ENCODE measurements at regions not wholly inside any gene's neighbourhood (a gene's known extent, or its start where the extent isn't known, plus 50 kb on each side); places are given as distances from the start of the nearest gene placed in this dataset.
A peak's percentile ranks its signal among the peaks of the same experiment; 100 is the strongest.

DNA sequence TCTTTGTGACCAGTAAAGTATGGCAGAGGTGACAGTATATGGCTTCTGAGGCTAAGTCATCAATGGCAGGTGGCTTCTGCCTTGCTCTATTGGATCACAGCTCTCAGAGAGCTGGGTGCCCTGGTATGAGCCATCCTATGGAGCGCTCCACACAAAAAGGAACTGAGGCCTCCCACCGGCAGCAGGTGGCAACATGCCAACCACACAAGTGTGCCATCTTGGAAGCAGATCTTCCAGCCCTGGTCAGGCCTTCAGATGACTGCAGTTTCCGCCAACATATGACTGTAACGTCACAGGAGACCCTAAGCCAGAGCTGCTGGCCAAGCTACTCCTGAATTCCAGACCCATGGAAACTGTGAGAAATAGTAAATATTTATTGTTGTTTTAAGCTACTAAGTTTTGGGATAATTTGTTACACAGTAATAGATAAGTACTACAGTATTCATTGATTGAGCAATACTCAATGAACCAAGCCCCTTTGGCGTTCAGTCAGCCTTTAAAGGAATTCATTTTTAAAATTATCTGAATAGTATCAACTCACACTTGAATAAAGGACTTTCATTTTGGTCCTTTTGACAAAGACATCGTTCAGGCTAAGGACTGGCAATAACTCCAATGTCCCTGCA, 69.4 kb upstream of the LHX1 start:
- DNase-seq (ENCODE audit: low read depth), result no peak
- no peak overlapping the region for H3K4me3 ChIP-seq (ENCODE audit: control insufficient read depth, low read depth, low read length)
- TF ChIP-seq, protein P1, sequence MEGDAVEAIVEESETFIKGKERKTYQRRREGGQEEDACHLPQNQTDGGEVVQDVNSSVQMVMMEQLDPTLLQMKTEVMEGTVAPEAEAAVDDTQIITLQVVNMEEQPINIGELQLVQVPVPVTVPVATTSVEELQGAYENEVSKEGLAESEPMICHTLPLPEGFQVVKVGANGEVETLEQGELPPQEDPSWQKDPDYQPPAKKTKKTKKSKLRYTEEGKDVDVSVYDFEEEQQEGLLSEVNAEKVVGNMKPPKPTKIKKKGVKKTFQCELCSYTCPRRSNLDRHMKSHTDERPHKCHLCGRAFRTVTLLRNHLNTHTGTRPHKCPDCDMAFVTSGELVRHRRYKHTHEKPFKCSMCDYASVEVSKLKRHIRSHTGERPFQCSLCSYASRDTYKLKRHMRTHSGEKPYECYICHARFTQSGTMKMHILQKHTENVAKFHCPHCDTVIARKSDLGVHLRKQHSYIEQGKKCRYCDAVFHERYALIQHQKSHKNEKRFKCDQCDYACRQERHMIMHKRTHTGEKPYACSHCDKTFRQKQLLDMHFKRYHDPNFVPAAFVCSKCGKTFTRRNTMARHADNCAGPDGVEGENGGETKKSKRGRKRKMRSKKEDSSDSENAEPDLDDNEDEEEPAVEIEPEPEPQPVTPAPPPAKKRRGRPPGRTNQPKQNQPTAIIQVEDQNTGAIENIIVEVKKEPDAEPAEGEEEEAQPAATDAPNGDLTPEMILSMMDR (conservative IDR thresholded peaks at IDR 0.05; ENCODE audit: control insufficient read depth, insufficient read depth, low read depth, low read length), result no peak

DNA sequence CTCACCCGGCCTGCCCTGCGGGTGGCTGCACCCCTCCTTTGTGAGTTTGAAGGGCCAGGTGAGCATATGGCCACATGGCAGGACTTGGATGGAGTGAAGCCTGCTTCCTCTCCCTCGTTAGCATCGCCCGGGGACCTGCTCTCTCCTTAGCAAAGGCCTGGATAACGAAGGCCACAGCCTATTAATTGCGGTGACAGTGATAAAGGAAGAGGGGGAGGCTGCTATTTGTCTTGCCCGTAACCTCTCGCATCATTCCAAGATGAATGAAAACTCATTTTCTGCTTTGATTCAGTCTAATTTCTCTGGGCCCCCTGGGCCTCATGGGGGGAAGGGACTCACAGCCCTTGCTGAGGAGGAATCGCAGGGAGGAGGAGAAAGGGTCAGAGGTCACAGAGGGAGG, 68.5 kb upstream of the LHX1 start:
- DNase-seq (ENCODE audit: low read depth), result no peak
- H3K4me3 ChIP-seq (ENCODE audit: control insufficient read depth, low read depth, low read length), result no peak overlapping the region
- TF ChIP-seq, protein P1 (conservative IDR thresholded peaks at IDR 0.05; ENCODE audit: control insufficient read depth, insufficient read depth, low read depth, low read length), result no peak

DNA sequence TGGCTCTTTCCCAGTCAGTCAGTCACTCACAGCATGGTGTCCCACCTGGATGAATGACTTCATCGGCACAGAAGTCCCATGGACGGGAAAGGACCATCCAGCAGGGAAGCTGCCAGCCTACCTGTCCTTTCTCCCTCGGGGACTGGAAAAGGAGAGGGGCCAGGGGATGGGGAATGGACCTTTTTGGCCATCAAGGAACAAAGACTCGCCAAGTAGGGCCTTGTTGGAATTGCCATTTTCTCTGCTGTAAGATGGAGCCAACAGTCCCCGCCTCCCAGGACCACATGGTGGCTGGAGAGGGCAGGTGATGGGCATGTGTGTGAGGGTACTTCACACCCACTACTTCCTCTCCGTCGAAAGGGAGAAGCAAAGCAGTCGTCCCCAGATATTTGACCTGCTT, 67.8 kb upstream of the LHX1 start:
- TF ChIP-seq, protein P1 (conservative IDR thresholded peaks at IDR 0.05; ENCODE audit: control insufficient read depth, insufficient read depth, low read depth, low read length), result no peak
- no peak overlapping the region for H3K4me3 ChIP-seq (ENCODE audit: control insufficient read depth, low read depth, low read length)
- no peak for DNase-seq (ENCODE audit: low read depth)

DNA sequence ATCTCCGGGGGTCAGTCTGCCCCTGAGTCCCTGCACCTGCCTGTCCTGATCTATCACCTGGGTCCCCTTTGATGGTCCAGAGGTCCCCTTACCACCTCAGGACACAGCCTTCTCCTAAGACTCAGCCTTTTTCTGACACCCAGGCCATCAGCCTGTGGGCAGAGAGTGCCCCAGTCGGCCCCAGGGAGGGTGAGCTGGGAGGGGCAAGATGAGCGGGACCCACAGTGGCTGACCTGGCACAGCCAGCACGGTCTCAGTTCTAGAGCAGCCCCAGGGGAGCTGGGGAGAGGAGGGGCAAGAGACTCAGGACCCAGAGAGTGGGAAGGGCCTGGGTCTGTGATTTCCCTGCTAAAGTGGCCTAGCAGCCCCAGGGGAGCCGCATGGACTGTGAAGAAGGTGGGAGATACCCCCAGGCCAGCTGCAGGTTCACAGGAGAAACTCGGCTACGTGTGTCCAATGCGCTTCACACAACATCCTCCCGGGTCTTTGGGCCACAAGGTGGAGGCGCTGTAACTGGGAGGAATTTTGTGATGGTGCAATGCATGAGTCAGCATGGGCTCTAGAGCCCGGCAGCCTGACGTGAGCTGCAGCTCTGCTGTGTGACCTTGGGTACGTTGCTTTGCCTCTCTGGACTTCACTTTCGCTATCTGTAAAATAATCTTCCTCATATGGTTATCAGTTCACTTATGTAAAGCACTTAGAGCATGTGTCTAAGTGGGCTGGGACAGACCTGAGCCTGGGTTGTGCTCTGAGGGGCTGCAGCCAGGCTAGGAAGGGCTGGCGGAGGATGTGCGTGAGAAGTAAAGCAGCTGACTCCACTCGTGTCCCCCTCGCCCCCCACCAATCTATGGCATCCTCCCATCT, 67.2 kb upstream of the LHX1 start:
- DNase-seq (ENCODE audit: low read depth), result peak; percentile 48
- TF ChIP-seq, protein P1 (conservative IDR thresholded peaks at IDR 0.05; ENCODE audit: control insufficient read depth, insufficient read depth, low read depth, low read length), result no peak
- H3K4me3 ChIP-seq (ENCODE audit: control insufficient read depth, low read depth, low read length), result no peak overlapping the region

DNA sequence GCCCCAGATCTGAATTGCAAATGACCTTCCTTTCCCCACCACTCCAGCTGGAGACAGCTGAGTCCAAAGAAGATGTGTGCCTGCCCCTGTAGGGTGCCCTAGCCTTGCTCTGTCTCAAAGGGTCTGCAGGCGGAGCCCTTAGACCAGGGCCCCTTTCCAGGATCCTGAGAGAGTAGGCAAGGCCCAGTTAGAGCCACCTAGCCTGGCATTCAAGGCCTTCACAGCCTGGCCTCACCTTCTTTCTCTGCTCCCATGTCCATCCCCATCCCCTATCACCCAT, 66.6 kb upstream of the LHX1 start:
- no peak overlapping the region for H3K4me3 ChIP-seq (ENCODE audit: control insufficient read depth, low read depth, low read length)
- DNase-seq (ENCODE audit: low read depth), result no peak
- TF ChIP-seq, protein P1 (conservative IDR thresholded peaks at IDR 0.05; ENCODE audit: control insufficient read depth, insufficient read depth, low read depth, low read length), result no peak

DNA sequence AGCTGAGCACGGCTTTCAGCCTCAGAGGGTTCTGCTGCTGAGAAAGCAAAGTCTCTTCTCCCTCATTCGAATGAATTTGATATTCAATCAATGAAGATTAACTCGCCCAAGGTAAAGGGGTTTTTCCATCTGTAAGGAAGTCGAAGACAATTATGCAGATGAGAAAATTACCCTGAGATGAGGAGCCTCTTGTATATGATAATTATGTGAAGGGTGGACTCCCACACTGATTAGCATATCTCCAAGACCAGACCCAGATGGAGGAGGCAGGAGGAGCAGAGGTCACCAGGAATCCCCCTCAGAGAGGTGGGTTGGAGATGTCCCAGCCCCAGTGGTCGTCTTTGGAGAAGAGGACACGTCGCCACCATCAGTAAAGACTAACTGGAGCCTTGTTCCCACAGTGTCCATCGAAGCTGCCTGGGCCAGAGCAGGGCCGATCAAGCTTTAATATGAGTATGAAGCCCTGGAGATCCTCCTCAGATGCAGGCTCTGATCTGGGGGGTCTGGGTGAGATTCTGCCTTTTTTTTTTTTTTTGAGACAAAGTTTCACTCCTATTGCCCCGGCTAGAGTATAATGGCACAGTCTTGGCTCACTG, 61.5 kb upstream of the LHX1 start:
- no peak for DNase-seq (ENCODE audit: low read depth)
- H3K4me3 ChIP-seq (ENCODE audit: control insufficient read depth, low read depth, low read length), result no peak overlapping the region
- TF ChIP-seq, protein P1 (conservative IDR thresholded peaks at IDR 0.05; ENCODE audit: control insufficient read depth, insufficient read depth, low read depth, low read length), result no peak

All from fibroblast of mammary gland (primary cell).